ENCODE measurements at regions not wholly inside any gene's neighbourhood (a gene's known extent, or its start where the extent isn't known, plus 50 kb on each side); places are given as distances from the start of the nearest gene placed in this dataset.

DNA sequence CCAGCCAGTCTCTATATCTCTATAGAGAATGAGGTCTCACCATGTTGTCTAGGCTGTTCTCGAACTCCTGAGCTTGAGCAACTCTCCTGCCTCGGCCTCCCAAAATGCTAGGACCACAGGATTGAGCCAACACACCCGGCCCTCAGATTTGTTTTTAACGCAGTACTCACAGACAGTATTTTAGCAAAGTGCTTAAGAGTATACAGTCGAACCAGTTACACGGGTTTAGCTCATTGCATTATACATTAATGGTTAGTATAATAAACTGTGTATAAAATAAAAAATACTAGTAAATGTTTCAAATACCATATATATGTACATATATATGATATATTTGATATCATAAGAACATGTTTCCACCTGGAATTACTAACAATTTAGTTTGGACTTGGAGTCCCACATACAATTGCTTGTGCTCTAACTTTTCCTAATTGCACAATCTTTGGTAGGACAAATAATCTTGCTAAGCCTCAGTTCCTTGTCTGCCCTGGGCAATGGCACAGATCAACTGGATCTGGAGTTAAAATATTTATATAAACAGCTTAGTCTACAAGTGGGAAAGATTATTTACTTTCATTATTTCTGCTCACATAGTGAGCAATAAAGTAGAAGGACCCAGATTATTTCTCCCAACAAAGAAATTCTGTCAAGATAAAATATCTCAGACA, 508.9 kb upstream of the LRATD1 start:
- TF ChIP-seq, protein P1, sequence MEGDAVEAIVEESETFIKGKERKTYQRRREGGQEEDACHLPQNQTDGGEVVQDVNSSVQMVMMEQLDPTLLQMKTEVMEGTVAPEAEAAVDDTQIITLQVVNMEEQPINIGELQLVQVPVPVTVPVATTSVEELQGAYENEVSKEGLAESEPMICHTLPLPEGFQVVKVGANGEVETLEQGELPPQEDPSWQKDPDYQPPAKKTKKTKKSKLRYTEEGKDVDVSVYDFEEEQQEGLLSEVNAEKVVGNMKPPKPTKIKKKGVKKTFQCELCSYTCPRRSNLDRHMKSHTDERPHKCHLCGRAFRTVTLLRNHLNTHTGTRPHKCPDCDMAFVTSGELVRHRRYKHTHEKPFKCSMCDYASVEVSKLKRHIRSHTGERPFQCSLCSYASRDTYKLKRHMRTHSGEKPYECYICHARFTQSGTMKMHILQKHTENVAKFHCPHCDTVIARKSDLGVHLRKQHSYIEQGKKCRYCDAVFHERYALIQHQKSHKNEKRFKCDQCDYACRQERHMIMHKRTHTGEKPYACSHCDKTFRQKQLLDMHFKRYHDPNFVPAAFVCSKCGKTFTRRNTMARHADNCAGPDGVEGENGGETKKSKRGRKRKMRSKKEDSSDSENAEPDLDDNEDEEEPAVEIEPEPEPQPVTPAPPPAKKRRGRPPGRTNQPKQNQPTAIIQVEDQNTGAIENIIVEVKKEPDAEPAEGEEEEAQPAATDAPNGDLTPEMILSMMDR (IDR thresholded peaks at IDR 0.05), result no peak
- TF ChIP-seq POLR2A (IDR thresholded peaks at IDR 0.05), result no peak
- no peak for TF ChIP-seq POLR2AphosphoS5 (IDR thresholded peaks at IDR 0.05; ENCODE audit: insufficient read depth in 1 of 2, low read depth in 1 of 2)

All from vagina (tissue), 2 donors.